HG02678 (cell line): ENCODE measurements at regions not wholly inside any gene's neighbourhood (a gene's known extent, or its start where the extent isn't known, plus 50 kb on each side); places are given as distances from the start of the nearest gene placed in this dataset.
A peak's percentile ranks its signal among the peaks of the same experiment; 100 is the strongest.

Source experiments
- ATAC-seq: cut with Tn5 transposase; IDR thresholded peaks from one replicate; pipeline ENCODE4 v1.9.1; 2021; ENCODE audit warnings: mild to moderate bottlenecking, moderate library complexity; ENCODE audit not compliant: unreplicated experiment

DNA sequence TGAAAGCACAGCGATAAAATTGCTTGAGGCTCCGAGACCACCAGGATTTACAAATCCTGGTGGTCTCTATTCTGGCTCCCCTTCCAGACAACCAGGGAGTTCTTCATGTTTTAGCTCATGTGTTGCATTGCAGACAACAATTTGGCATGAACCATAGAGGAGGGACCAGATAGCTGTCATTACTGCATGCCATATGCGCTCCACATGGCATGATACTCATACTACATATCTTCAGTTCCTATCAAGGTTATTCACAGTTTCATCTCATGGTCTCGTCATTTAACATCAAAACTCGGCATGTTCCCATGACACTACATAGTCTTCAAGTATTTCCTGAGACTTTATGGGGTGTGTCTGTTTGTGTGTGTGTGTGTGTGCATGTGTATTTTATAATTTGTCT is 220.3 kb downstream of the OR13H1 start:
- no peak for ATAC-seq

DNA sequence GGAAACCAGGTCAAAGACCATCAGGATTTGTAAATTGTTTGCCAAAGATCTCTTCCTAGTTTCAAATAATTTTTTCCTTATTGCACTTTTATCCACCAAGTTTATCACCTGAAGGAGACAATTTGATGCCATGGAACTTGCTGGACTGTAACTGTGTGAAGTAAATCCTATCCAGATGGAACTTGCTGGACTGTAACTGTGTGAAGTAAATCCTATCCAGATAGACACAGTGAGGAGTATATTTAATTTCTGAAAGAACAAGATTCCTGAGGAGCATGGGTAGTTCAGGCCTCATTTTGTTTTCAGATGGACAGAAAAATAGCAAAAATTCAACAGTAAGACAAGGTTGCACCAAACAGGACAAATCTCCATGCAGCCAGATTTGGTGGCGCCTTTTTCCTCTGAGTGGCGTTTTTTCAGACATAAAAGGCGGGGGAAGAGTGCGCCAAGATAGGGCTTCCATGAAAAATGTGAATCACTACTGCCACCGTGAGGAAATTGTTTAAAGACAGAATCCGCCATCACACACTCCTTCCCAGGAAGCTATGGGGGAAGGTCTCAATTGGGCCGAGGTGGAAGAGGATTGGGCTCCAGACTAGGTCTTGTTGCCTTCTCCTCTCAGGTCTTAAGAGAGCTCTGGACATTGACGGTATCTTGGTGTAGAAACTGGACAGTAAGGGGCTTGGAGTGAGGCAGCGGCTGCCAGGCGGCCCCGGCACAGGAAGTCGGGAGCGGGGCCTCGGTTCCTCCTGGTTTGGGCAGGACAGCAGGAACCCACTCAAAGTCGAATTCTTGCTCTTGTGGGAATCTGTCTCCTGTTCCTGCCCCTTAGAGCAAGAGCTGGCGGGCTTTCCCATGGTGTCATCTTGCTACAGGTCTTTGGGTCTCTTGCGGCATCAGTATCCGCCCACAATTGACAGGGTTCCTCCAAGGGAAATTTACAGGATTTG is 234.7 kb downstream of the OR13H1 start:
- no peak for ATAC-seq

DNA sequence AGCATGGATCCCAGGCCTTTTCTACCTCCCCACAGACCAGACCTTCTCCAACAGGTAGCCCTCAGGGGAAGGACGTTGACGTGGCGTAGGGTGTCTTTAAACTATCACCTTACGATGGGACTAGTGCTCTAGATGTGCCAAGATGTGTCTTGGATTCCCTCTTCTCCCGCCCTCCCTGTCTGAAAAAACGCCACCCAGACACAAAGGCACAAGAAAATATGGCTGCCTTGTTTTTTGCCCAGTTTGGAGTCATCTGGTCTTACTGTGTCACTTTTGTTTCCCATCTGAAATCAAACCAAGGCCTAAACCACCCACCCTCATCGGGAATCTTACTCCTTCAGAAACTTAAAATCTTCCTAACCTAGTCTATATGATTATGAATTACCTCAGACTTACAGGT is 235.4 kb downstream of the OR13H1 start:
- no peak for ATAC-seq

DNA sequence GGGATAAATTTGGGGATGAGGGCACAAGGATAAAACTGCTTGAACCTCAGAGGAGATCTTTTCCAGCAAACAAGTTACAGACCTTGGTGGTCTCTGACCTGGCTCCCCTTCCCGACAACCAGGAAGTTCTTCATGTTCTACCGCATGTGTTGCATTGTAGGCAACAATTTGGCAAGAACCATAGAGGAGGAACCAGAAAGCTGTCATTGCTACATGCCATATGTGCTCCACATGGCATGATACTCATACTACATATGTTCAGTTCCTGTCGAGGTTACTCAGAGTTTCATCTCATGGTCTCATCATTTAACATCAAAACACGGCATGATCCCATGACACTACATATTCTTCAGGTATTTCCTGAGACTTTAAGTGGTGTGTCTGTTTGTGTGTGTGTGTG is 235.9 kb downstream of the OR13H1 start:
- no peak for ATAC-seq

DNA sequence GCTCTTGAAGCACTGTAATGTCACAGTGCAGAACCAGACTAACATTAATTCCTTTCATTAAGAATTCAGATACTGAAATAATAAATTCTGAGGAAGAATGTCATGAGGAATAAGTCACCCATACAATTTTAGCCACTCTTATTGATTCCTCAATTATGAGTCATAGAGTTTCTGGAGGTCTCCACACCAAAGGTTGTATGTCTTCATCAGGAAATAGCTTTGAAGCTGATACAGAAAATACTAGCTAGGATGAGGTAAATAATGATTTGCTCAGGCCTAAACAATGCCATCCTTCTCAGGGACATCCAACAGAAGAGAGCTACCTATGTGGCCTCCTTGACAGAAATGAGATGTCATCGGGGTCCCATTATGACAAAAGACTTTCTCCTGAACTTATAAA is 238.8 kb downstream of the OR13H1 start:
- ATAC-seq: no peak

DNA sequence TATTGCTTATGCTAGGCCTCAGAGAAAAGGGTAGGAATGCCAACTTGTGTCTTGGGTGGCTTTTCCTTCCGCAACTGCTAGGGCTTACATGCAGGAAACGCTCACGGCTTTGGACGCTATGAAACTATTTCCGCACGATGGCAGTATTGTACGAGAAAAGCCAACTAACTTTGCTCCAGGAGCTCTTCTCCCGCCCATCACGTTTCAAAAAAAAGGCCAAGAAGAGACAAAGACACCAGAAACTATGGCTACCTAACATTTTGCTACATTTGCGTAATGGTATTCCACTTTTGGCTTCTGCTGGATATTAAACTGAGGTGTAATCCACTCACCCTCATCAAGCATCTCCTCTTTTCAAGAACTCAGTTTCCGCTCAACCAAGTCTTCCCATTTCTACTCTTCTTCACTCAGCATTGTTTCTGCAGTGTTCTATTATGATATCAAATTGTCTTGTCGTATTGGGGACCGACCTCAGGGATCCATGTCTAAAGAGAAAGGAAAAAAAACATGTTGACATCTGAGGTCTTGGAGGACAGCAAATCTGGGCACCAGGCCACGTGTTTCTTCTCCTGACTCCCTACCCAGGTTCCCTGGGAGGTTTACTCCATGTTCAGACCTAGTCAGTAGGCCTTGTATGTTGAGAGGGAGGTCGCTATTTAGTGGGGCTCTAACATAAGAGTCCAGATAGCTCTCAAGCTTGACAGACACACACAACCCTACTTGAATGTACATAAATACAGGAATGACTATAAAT is 239.4 kb upstream of the STK26 start:
- ATAC-seq: no peak

DNA sequence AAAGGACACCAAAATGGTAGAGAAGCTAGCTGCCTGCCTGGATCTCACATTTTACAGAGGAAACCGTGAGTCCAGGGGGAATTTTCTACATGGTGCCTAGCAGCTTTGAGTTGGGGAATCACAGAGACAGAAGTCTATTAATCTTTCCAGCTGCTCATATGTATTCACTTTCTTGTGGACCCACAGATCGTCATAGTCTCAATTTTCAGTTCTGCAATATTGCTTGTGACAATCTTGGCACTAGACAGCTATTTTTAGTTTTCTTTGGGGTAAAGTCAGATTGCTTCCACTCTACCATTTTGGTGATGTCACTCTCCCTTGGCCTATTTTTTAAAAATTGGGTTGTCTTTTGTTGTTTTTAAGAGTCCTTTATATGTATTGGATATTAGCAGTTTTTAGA is 233.4 kb upstream of the STK26 start:
- peak; percentile 56 for ATAC-seq

DNA sequence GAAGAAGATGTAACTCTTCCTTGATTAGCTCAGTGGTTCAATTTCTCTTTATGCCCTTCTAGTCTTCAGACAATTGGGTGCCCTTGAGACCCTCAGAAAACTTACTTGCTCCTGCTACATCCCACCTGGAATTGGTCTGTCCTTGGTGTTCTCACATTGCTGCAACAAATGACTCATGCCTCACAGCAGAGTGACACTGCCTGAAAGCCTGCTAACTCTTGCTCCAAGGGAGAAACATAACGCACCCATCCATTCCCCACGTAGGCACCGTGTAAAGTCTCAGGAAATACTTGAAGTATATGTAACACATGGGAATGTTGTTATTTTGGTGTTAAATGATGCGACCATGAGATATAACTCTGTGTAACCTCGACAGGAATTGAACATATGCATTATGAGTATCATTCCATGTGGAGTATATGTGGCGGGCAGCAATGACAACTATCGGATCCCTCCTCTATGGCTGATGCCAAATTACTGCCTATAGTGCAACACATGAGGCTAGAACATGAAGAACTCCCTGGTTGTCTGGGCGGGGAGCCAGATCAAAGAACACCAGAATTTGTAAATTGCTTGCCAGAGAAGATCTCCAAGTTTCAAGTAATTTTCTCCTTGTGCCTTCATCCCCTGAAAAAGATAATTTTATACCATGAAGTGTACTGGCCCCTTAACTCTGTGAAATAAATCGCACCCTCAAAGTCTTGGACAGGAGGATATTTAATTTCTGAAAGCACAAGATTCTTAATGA is 231.3 kb upstream of the STK26 start:
- ATAC-seq: no peak

DNA sequence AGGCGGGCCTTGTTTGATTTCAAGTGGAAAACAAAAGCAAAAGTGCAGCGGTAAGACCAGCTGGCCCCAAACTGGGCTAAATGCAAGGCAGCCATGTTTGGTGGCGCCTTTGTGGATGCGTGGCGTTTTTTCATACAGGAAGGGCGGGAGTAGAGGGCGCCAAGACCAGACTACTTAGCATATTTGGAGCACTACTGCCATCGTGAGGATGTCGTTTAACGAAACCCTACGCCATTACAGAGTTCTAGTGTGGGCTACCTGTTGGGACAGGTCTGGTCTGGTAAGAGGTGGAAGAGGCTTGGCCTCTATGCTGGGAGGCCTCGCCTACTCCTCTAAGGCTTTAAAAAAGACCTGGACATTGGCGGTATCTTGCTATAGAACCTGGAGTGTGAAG is 230.7 kb upstream of the STK26 start:
- ATAC-seq: no peak

DNA sequence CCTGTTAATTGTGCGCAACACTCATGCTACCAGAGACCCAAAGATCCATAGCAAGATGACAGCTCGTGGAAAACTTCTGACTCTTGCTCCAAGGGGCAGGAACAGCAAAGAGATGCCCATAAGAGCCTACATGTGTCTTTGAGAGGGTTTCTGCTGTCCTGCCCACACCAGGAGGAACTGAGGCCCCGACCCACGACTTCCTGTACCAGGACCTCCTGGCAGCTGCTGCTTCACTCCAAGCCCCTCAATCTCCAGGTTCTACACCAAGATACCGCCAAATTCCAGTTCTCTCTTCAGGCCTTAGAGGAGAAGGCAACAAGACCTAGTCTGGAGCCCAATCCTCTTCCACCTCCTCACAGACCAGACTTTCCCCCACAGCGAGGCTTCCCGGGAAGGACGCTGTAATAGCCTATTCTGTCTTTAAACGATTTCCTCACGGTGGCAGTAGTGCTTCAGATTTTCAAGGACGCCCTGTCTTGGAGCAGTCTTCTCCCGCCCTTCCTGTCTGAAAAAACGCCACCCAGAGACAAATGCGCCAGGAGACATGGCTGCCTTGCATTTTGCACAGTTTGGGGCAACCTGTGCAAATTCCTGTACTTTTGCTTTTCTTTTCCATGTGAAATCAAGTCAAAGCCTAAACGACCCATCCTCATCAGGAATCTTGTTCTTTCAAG is 230.2 kb upstream of the STK26 start:
- no peak for ATAC-seq

DNA sequence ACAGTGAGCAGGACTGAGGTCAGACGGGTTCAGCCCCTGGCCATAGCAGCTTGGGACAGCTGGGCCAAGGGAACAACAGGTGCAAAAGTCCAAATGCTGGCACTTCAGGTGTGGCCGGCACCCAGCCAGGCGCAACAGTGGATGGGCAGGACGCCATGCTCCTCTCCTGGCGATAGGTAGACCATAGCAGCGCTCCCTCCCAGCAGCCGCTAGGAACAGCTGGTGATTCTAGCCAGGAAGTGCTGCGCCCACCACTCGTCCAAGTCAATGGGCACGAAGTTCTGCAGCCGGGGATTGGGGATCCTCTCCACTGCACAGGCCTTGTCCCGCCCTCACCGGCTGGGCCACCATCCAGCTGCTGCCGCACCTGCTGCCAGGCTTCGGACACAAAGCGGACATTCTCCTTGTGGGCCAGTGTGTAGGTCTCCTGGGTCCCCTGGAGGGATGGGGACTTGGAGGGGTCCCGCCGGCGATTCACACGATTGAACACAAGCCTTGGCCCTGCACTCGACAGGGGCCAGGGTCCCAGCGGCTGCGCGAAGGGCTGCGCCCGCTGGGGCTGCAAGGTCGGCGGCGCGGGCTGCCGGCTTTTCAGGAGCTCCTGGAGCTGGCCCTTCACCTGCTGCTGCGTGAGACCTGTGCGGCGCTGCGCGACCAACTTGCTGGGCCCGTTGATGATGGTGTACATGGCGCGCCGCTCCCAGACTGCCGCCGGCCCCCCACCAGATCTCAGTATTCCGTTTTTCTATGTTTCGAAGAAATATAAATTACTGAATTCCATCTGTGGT is 227.5 kb upstream of the STK26 start:
- no peak for ATAC-seq

DNA sequence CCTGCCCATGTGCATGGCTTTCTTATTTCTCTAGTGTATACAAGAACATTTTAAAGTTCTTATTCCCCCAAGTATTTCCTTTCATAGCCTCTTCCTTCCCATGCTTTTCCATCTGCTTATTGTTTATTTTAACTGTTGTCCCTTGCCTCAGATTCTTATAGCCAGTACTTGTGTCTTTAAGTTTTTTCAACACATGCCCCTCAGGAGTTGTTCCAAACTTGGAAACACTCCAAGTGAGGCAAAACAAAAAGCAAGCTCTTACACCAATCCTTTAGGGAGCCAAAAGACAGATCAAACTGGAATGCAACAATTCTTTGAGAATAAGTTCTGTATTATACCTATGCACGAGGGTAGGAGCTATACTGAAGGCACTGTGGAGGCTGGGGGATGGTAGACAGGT is 222.0 kb upstream of the STK26 start:
- ATAC-seq: no peak

DNA sequence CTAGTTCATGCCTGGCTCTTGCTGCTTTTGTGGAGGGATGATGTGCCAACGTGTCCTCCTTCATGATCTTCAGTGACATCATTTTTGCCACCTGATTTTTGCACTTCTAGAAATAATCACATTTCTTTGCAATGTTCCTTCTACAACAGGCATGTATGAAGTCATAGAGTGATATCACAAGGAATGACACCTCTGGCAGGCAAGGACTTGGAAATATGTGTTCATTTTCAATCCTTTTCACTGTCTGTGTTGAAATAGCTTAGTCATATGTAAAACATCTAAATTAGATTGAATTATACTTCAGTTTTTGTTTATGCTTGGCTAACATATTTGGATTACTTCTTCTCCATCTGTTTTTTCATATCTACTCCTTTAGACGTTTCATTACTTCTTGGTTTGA is 221.2 kb upstream of the STK26 start:
- no peak for ATAC-seq

DNA sequence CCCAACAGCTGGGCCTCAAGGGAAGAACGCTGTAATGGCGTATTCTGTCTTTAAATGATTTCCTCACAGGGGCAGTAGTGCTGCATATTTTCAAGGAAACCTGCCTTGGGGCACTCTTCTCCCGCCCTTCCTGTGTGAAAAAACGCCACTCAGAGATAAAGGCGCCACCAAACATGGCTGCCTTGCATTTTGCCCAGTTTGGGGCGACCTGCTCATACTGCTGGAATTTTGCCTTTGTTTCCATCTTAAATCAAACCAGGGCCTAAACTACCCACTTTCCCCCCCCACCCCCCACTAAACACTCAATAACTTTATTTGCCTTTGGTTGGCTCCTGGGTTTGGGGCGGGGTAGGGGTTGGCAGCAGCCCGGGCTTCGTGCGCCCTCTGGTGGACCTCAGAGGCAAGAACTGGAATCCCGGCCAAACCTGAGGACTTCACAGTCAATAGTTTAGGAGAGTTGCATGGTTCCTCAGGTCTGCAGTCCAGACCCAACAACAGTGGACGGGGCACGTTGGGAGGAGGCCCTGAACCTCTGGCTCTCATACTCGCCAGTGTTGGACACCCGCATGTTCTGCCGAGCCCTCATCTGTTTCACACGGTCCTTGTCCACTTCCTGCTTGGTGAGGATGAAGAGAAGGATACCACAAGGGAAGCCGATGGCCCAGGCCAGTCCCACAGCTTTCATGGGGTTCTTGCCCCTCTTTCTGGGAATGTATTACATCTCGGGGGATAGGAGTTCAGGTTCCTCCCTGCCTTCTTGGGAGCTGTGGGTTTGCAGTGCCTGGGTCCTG is 220.1 kb upstream of the STK26 start:
- no peak for ATAC-seq

DNA sequence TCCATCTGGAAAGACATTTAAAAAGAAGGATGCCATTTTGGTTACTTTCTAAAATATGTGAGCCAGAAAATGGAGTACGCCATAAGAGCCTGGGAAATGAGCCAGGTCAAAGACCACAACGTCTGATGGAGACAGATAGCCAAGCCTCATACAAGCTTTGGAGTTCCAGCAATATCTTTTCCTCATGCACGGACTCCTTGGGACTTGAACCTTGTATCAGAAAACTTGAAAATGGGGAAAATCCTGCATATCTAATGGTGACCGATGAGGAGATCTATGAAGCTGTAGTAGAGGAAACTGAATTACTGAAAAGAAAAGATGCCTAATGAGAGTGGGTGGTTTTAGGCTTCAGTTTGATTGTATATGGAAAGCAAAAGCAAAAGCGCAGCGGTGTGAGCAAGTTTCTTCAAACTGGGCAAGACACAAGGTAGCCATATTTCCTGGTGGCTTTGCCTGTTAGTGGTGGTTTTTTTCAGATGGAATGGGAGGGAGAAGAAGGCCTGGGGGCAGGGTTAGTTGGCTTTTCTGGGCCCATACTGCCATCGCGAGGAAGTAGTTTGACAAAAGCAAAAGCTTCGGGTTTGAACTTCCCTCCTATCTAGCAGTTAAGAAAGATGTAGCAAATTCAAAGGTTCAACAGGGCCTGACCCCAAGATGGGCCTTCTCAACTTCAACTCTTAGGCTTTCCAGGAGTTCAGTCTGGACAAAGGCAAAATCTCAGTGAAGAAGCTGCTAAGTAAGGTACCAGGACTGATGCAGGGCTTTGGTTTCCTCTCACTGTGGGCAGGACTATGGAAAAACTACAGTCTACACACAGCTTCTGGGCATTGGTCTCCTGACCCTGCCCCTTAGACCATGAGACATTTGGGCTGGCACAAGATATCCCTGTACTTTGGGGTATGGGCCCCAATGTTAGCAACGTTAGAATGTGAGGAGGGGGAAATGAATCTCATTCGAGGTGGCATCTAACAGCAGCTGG is 210.0 kb upstream of the STK26 start:
- peak; percentile 85 for ATAC-seq

DNA sequence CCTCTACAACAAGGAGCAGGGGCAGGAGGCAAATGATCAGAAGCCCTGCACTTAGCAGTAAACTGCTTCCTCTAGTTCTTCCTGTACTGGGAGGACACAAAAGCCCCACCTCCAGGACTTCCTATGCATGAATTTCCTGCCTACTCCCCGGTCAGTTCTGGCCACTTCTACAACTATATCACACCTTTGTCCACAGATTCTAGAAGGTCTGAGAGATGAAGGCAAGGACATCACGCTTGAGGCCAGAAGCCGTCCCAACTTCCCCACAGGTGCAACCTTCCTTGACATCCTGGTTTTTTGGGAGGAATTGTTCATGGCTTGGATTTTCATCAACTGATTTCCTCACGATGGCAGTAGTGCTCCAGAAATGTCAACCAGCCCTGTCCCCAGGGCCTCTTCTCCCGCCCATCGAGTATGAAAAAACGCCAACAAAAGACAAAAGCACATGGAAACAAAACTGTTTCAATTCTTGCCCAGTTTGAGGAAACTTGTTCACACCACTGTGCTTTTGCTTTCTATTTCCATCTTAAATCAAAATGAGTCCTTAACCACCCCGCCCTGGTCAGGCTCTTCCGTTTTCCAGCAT is 206.5 kb upstream of the STK26 start:
- ATAC-seq: peak; percentile 53

DNA sequence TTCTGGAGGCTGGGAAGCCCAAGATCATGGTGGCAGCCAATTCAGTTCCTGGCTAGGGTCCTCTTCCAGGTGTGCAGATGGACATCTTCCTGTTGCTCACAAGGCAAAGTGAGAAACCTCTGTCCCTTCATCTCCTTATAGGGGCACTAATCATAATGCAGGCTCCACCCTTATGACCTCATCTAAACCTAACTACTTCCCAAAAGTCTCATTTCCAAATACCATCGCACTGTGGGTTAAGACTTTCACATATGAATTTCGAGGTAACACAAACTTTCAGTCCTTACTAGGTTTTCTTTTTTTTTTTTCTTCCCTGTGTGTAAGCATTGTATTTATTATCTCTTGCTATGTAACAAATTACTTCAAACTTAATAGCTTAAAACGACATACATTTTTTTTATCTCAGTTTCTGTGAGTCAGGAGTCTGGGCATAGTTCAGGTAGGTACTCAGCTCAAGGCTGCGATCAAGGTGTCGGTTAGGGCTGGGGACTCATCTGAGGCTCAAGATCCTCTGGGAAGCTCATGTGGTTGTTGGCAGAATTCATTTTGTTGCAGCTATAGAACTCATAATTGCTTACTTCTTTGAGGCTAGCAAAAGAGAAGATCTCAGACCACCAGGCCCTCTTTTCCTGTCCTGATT is 204.7 kb upstream of the STK26 start:
- no peak for ATAC-seq
